ENCODE measurements at regions not wholly inside any gene's neighbourhood (a gene's known extent, or its start where the extent isn't known, plus 50 kb on each side); places are given as distances from the start of the nearest gene placed in this dataset.

- Mint-ChIP-seq H3K4me3 (ENCODE audit: unreplicated experiment) (no peak overlapping the region), H3K4me1 (ENCODE audit: low read depth) (peaks cover 16% of the 10 kb centered on the region), H3K27ac (ENCODE audit: unreplicated experiment) (no peak overlapping the region), H3K27me3 (ENCODE audit: low read depth) (no peaks in the 10 kb centered on the region), H3K36me3 (ENCODE audit: low read depth) (peaks cover 4% of the 10 kb centered on the region), H3K9me3 (ENCODE audit: low read depth) (no peaks in the 10 kb centered on the region)
- no peak for TF ChIP-seq CTCF (IDR thresholded peaks at IDR 0.05)
- no peak for DNase-seq (ENCODE audit: low spot score)
Measured at GRCh38 chr7:112882022-112882421, 91.8 kb upstream of the TMEM168 start.

- no peaks in the 10 kb centered on the region for H3K27me3 Mint-ChIP-seq (ENCODE audit: low read depth)
- no peak for DNase-seq (ENCODE audit: low spot score)
- TF ChIP-seq CTCF (IDR thresholded peaks at IDR 0.05): no peak
- no peaks in the 10 kb centered on the region for H3K9me3 Mint-ChIP-seq (ENCODE audit: low read depth)
- no peak overlapping the region for H3K27ac Mint-ChIP-seq (ENCODE audit: unreplicated experiment)
- peaks cover 19% of the 10 kb centered on the region for H3K4me1 Mint-ChIP-seq (ENCODE audit: low read depth)
- peaks cover 4% of the 10 kb centered on the region for H3K36me3 Mint-ChIP-seq (ENCODE audit: low read depth)
- H3K4me3 Mint-ChIP-seq (ENCODE audit: unreplicated experiment): no peak overlapping the region
Measured at GRCh38 chr7:112880818-112881418, 90.7 kb upstream of the TMEM168 start.

GRCh38 chr7:112877691-112878460, 87.7 kb upstream of the TMEM168 start:
- H3K4me1 Mint-ChIP-seq (ENCODE audit: low read depth): peaks cover 12% of the 10 kb centered on the region
- no peak for DNase-seq (ENCODE audit: low spot score)
- no peaks in the 10 kb centered on the region for H3K9me3 Mint-ChIP-seq (ENCODE audit: low read depth)
- no peak overlapping the region for H3K4me3 Mint-ChIP-seq (ENCODE audit: unreplicated experiment)
- TF ChIP-seq CTCF (IDR thresholded peaks at IDR 0.05): no peak
- no peaks in the 10 kb centered on the region for H3K36me3 Mint-ChIP-seq (ENCODE audit: low read depth)
- no peaks in the 10 kb centered on the region for H3K27me3 Mint-ChIP-seq (ENCODE audit: low read depth)
- H3K27ac Mint-ChIP-seq (ENCODE audit: unreplicated experiment): no peak overlapping the region

GRCh38 chr7:112876877-112877276, 86.7 kb upstream of the TMEM168 start:
- no peaks in the 10 kb centered on the region for H3K27me3 Mint-ChIP-seq (ENCODE audit: low read depth)
- H3K36me3 Mint-ChIP-seq (ENCODE audit: low read depth): no peaks in the 10 kb centered on the region
- no peak overlapping the region for H3K4me3 Mint-ChIP-seq (ENCODE audit: unreplicated experiment)
- no peak for TF ChIP-seq CTCF (IDR thresholded peaks at IDR 0.05)
- no peaks in the 10 kb centered on the region for H3K9me3 Mint-ChIP-seq (ENCODE audit: low read depth)
- DNase-seq (ENCODE audit: low spot score): no peak
- peaks cover 9% of the 10 kb centered on the region for H3K4me1 Mint-ChIP-seq (ENCODE audit: low read depth)
- H3K27ac Mint-ChIP-seq (ENCODE audit: unreplicated experiment): no peak overlapping the region

- no peaks in the 10 kb centered on the region for H3K36me3 Mint-ChIP-seq (ENCODE audit: low read depth)
- H3K9me3 Mint-ChIP-seq (ENCODE audit: low read depth): peaks cover 6% of the 10 kb centered on the region
- H3K4me3 Mint-ChIP-seq (ENCODE audit: unreplicated experiment): no peak overlapping the region
- no peak for TF ChIP-seq CTCF (IDR thresholded peaks at IDR 0.05)
- H3K4me1 Mint-ChIP-seq (ENCODE audit: low read depth): peaks cover 9% of the 10 kb centered on the region
- DNase-seq (ENCODE audit: low spot score): no peak
- H3K27ac Mint-ChIP-seq (ENCODE audit: unreplicated experiment): no peak overlapping the region
- H3K27me3 Mint-ChIP-seq (ENCODE audit: low read depth): no peaks in the 10 kb centered on the region
Measured at GRCh38 chr7:112874909-112875308, 84.7 kb upstream of the TMEM168 start.

Measured in chondrocyte (in vitro differentiated cells).